ENCODE measurements at regions not wholly inside any gene's neighbourhood (a gene's known extent, or its start where the extent isn't known, plus 50 kb on each side); places are given as distances from the start of the nearest gene placed in this dataset.
A peak's percentile ranks its signal among the peaks of the same experiment; 100 is the strongest.

DNA sequence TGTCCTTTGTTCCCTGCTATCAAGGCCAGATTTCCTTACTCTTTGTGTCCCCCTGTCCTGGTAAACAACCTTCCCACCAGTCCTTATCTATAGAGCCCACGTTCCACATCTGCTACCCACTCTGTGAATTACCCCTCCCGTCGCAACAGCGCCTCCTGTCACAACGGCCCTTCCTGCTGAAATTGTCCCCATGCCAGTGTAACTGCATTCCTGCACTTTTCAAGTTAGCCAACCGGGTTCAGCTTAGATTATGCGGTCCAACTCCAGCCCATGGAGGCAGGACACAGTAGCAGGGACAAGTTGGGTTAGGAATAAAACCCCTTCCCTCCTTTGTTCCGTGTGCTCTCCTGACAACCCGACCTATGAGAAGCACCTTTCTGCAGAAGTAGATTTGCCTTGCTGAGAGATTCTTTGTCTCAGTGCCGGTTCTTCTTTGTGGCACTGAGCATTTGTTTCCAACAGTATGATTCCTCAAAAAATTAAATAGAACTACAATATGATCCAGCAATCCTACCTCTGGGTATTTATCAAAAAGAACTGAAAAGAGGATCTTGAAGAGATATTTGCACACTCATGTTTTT, 180.3 kb downstream of the PTBP2 start:
- WGBS (ENCODE audit: extremely low coverage, insufficient read length, low lambda C conversion rate) = no CpG with 5 or more reads among the region's 10 CpGs
- TF ChIP-seq CTCF (conservative IDR thresholded peaks at IDR 0.05) = no peak
- Histone ChIP-seq H3K4me2 (ENCODE audit: insufficient read depth, insufficient read length, low read length) (no peak overlapping the region), H3K4ac (ENCODE audit: low read depth, low read length) (no peak overlapping the region), H3K56ac (ENCODE audit: insufficient read length, low read depth, low read length) (no peak overlapping the region), H3K18ac (ENCODE audit: insufficient read length, low read depth, low read length) (no peak overlapping the region), H2BK120ac (ENCODE audit: low read depth, low read length, poor library complexity, severe bottlenecking) (no peak overlapping the region), H3T11ph (ENCODE audit: low read length) (no peak overlapping the region), H4K91ac (ENCODE audit: insufficient read length, low read depth, low read length) (no peak overlapping the region), H3K9me3 (ENCODE audit: control insufficient read depth, low read depth, low read length) (peaks cover 5% of the 10 kb centered on the region), H3K14ac (ENCODE audit: insufficient read depth, low read length) (no peak overlapping the region), H2AK5ac (ENCODE audit: insufficient read length, low read length) (no peak overlapping the region), H4K5ac (ENCODE audit: insufficient read length, low read depth, low read length) (no peak overlapping the region), H3K27me3 (ENCODE audit: insufficient read depth, low read length) (no peaks in the 10 kb centered on the region), H3K79me2 (ENCODE audit: insufficient read depth, low read length) (no peaks in the 10 kb centered on the region), H3K23ac (ENCODE audit: insufficient read length, low read depth, low read length) (no peak overlapping the region), H2BK5ac (ENCODE audit: insufficient read length, low read length) (no peak overlapping the region), H2BK20ac (ENCODE audit: low read depth, low read length, poor library complexity, severe bottlenecking) (no peak overlapping the region), H2BK12ac (ENCODE audit: insufficient read length, low read depth, low read length) (no peak overlapping the region), H3K79me1 (ENCODE audit: insufficient read depth, low read depth, low read length, poor library complexity, severe bottlenecking) (no peaks in the 10 kb centered on the region), H3K9ac (ENCODE audit: extremely low read depth, insufficient read length, low read length) (no peak overlapping the region), H2AFZ (ENCODE audit: low read length) (no peak overlapping the region), H3K4me1 (ENCODE audit: insufficient read depth, low read length) (no peaks in the 10 kb centered on the region), H3K27ac (ENCODE audit: insufficient read length, low read depth, low read length) (no peak overlapping the region), H4K8ac (replicated peaks; ENCODE audit: insufficient read length, low read depth, low read length) (no peak overlapping the region), H2BK15ac (ENCODE audit: low read depth, low read length) (no peak overlapping the region), H3K23me2 (ENCODE audit: insufficient read length, low read depth, low read length, poor library complexity, severe bottlenecking) (no peaks in the 10 kb centered on the region), H4K20me1 (ENCODE audit: control insufficient read depth, insufficient read depth, insufficient read length) (no peaks in the 10 kb centered on the region)
- Mint-ChIP-seq H3K4me1 (no peaks in the 10 kb centered on the region), H3K9me3 (peaks cover 19 to 20% of the 10 kb centered on the region in 2 experiments), H3K27me3 (ENCODE audit: low read depth) (no peaks in the 10 kb centered on the region), H3K4me3 (no peak overlapping the region), H3K27ac (no peak overlapping the region), H3K36me3 (ENCODE audit: insufficient read depth in 1 of 3, low read depth in 3 of 3) (peaks cover 6 to 11% (median 11%) of the 10 kb centered on the region in 3 experiments)
- peak; percentile 49 for DNase-seq

All from H9 (cell line).